ENCODE measurements at regions not wholly inside any gene's neighbourhood (a gene's known extent, or its start where the extent isn't known, plus 50 kb on each side); places are given as distances from the start of the nearest gene placed in this dataset.

GRCh38 chr4:121479808-121480207, 99.0 kb upstream of the QRFPR start:
- Histone ChIP-seq H2AFZ (ENCODE audit: low read depth, low read length) (no peak overlapping the region), H3K79me2 (ENCODE audit: control insufficient read depth, insufficient read depth, low read length) (no peaks in the 10 kb centered on the region), H3K27ac (ENCODE audit: extremely low read depth, low read depth, low read length) (no peak overlapping the region), H4K20me1 (replicated peaks; ENCODE audit: control insufficient read depth, insufficient read depth, low read length) (no peaks in the 10 kb centered on the region), H3K36me3 (ENCODE audit: control insufficient read depth, insufficient read depth, low read length) (no peaks in the 10 kb centered on the region), H3K27me3 (ENCODE audit: control insufficient read depth in 2 of 2, insufficient read depth in 2 of 2, low read length in 2 of 2) (no peaks in the 10 kb centered on the region), H3K9ac (ENCODE audit: insufficient read depth in 1 of 2, low read depth in 2 of 2, low read length in 2 of 2) (no peak overlapping the region), H3K4me3 (no peak overlapping the region), H3K4me1 (replicated peaks in 1 of 2; ENCODE audit: control insufficient read depth in 2 of 2, insufficient read depth in 2 of 2, low read length in 2 of 2) (no peaks in the 10 kb centered on the region), H3K4me2 (ENCODE audit: insufficient read depth, low read length) (no peak overlapping the region), H3K9me1 (ENCODE audit: control insufficient read depth, insufficient read depth, low read length) (no peaks in the 10 kb centered on the region), H3K9me3 (replicated peaks; ENCODE audit: control insufficient read depth, insufficient read depth, low read depth, low read length) (no peaks in the 10 kb centered on the region)
- BruUV-seq (replicated peaks) = no TSS peak
- ChIA-PET POLR2A (interaction anchor here (0.6 kb wide), 1 partner anchor 85 kb away, joined by 3 read pairs; no protein-coding TSS in a partner anchor), CTCF (ENCODE audit: low intra/inter-chr PET ratio) (no interaction called here)
- intact Hi-C loops (cut with micrococcal nuclease) (loop anchor here (5.0 kb wide), 1 partner anchor 162 kb away; no protein-coding TSS in a partner anchor), in situ Hi-C loops (cut with MboI) (loop anchor here (10.0 kb wide), 1 partner anchor 255 kb away; no protein-coding TSS in a partner anchor)
- WGBS (ENCODE audit: insufficient coverage, low coverage, missing lambda C conversion rate) = 0% methylated on average over 1 of the region's 1 CpG
- FAIRE-seq (no peak), ATAC-seq (no peak), DNase-seq (ENCODE audit: extremely low read depth in 1 of 4, low spot score in 3 of 4) (no peak)
- no peak for TF ChIP-seq KLF1 (tag; IDR thresholded peaks at IDR 0.05)
- TF ChIP-seq E2F6 (IDR thresholded peaks at IDR 0.05; ENCODE audit: borderline replicate concordance in 1 of 2, extremely low read depth in 1 of 2, insufficient read depth in 1 of 2, insufficient read length in 1 of 2, low read depth in 1 of 2, low read length in 1 of 2, poor library complexity in 1 of 2, severe bottlenecking in 1 of 2) = no peak
- TF ChIP-seq CTCFL (IDR thresholded peaks at IDR 0.05; ENCODE audit: borderline replicate concordance, insufficient read depth, low read depth, low read length, poor library complexity, severe bottlenecking) = no peak
- TF ChIP-seq ZNF408 (CRISPR knock-in tag; IDR thresholded peaks at IDR 0.05; ENCODE audit: low read depth) = no peak
- no peak for TF ChIP-seq CBFA2T2 (conservative IDR thresholded peaks at IDR 0.05)
- no peak for TF ChIP-seq FUS (optimal IDR thresholded peaks at IDR 0.05; ENCODE audit: low read depth, low read length)
- TF ChIP-seq ZNF551 (CRISPR knock-in tag; IDR thresholded peaks at IDR 0.05) = no peak
- TF ChIP-seq ELF1 (tag; IDR thresholded peaks at IDR 0.05) = no peak
- no peak for TF ChIP-seq KAT8 (IDR thresholded peaks at IDR 0.05; ENCODE audit: low read depth)
- TF ChIP-seq NRF1 (conservative IDR thresholded peaks at IDR 0.05 in 1 of 2, IDR thresholded peaks at IDR 0.05 in 1 of 2) = no peak
- TF ChIP-seq HMBOX1 (IDR thresholded peaks at IDR 0.05) = no peak

All from K562 (cell line).